GM19372 (cell line): ENCODE measurements at regions not wholly inside any gene's neighbourhood (a gene's known extent, or its start where the extent isn't known, plus 50 kb on each side); places are given as distances from the start of the nearest gene placed in this dataset.
"Not testable (repeated sequence)": the region's sequence is repeated elsewhere in the genome, so short reads cannot be mapped to it uniquely, and the experiment has no call there.

ENCODE experiments used
- ATAC-seq: cut with Tn5 transposase; IDR thresholded peaks from one replicate; pipeline ENCODE4 v1.9.1; 2021; ENCODE audit warnings: mild to moderate bottlenecking, low read depth, moderate library complexity; ENCODE audit not compliant: unreplicated experiment

DNA sequence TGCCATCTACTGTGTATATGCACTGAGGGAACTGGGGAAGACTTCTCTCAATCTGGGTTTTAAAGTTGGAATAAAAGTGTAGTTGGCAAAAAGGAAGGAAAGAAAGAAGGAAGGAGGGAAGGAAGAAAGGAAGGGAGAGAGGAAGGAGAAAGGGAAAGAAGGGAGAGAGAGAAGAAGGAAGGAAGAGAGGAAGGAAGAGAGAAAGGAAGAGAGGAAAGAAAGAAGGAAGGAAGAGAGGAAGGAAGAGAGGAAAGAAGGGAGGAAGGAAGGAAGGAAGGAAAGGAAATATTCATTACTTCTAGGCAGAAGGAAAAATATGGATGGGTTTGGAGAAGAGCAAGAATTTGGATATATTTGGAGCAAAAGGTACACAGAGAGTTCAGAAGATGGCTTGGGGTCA lies 343.6 kb upstream of the AUTS2 start:
- ATAC-seq: no peak

GRCh38 chr7:69256634-69257081 lies 341.6 kb upstream of the AUTS2 start:
- no peak for ATAC-seq

DNA sequence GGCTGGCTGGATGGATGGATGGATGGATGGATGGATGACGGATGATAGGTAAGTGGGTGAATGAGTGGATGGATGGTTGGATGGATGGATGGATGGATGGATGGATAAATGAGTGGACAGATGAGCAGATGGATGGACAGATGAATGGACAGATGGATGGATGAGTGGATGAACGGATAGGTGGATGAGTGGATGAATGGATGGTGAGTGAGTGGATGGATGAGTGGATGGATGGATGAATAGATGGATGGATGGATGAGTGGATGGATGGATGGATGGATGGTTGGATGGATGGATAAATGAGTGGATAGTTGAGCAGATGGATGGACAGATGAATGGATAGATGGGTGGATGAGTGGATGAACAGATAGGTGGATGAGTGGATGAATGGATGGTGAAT lies 340.7 kb upstream of the AUTS2 start:
- no peak for ATAC-seq

DNA sequence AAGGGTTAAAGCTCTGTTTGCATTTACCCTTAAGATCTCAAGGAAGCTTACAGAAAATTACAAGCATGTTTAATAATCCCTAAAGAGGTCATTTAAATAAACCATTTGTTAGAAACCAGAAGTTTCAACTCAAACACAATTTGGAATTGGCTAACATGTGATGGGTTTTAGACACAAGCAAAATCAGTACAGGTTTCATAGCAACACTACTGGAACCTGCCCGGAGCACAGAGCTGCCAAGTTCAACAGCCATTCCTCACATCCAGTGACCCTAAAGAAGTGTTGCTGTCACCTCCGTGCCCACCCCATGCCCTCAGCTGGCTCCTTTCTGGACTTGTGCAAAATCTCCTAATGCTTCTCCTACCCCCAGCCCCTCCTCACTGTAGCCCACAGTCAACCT lies 338.8 kb upstream of the AUTS2 start:
- no peak for ATAC-seq

DNA sequence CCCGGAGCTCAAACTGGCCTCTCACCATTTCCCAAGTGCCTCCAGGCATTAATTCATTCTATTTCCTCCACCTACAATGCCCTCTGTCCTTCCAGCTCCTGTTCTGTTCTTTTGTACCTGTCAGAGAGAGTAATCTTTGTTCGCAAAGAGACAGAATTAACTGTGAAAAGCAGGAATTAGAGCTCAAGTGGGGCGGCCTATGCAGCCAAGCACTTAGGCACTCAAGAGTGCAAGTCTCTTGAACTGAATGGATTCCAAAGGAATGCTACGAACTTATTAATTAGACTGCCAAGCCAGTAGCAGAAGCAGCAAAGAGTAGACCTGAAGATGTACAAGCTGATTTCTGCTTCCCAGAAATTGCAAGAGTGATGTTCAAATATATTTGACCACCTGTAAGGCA lies 338.3 kb upstream of the AUTS2 start:
- no peak for ATAC-seq

DNA sequence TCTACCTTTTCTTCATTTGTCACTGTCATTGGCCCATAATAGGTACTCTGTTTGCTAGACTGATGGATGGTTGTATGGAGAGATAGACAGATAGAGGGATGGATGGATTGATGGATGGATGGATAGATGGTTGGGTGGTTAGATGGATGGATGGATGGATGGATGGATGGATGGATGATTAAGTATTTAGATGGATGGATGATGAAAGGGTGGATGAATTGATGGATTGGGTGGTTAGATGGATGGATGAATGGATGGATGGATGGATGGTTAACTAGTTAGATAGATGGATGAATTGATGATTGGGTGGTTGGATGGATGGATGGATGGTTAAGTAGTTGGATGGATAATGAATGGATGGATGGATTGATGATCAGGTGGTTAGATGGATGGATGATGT lies 334.7 kb upstream of the AUTS2 start:
- ATAC-seq: no peak

DNA sequence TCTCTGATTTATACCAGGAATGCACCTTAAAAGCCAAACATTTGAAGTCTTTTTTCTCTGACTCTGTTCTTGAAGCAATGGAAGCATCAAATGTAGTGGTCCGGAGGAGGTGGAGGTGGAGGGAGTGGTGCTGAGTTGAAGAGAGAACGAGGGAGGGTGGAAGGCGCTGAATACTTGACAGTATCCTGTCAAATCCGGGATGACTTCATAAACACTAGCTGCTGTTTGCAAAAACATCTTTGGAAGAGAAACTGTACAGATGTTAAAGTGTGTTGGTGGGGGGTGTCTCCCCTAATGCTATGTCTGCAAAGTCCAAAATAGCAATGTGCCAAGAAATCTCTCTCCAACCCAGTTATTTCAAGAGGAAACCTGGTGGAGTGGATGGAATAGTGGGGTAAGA lies 328.5 kb upstream of the AUTS2 start:
- no peak for ATAC-seq

DNA sequence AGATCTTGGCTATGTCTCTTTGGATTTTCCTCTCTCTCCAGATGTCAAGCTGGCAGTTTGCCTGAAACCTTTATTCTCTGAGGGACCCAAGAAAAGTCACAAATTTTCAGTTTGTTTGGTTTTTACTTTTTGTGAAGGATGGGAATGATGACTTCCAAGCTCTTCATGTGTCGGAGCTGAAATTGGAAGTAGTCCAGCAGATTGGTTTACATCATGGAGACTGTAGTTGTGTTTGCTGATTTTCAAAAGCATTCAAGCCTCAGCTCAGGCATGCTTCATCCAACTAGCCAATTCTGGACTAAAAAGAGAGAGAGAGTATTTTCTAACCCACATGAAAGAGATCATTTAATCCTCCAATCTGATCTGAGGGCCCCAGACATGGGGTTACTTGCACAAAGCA lies 326.2 kb upstream of the AUTS2 start:
- ATAC-seq: no peak

GRCh38 chr7:69276011-69276729 lies 322.1 kb upstream of the AUTS2 start:
- ATAC-seq: no peak

DNA sequence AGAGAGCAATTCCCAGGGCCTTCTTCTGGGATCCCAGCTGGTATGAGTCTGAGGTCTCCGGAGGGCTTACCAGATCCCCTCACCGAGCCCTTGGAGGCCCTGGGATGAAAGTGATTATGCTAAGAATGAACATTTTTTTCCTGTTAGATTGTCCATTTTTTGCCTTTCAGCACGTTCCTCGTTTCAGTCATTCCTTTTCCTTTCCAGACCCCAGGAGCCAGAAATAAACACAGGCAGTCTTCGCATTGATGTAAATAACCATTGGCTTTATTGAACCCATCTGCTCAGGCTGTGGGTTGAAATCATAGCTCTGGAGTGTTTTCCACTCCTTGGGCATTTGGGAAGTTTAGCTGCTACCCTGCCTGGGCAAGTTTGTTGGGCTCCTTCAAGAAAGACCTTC lies 320.9 kb upstream of the AUTS2 start:
- no peak for ATAC-seq

DNA sequence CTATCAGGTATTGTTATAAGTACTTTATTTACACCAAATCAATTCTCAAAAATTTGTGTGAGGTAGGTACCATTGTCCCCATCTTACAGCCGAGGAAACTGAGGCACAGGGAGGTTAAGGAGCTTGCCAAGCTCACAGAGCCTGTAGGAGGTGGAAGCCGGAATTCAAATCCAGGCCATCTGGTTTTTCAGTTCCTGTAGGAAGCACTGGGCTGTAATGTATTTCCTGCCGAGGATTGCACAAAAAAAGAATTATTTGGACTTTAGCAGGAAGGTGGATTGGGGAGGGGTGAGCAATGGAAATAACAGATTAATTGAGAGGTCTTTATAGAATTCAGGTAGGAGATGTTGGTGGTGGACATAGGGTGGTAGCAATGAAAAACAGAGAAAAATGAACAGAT lies 315.3 kb upstream of the AUTS2 start:
- ATAC-seq: no peak

DNA sequence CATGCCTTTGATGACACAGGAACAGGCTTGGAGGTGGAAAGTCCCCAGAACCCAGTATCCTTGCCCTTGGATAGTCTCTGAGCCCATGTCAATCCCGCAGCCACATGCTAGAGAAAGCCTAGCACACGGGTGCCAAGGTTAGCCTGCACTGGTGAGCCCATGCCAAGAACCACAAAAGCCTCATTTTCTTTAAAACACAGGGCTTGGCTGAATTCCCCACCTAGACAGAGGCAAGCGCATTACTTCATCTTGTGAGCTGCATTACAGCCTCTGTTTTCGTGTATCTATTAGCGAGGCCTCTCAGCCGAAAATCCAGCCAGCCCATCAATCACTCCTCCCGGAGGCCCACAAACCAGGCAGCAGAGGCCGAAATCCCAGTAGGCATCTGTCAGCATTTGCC lies 314.9 kb upstream of the AUTS2 start:
- ATAC-seq: no peak

GRCh38 chr7:69285854-69286253 lies 312.4 kb upstream of the AUTS2 start:
- no peak for ATAC-seq

GRCh38 chr7:69295977-69296376 lies 302.3 kb upstream of the AUTS2 start:
- no peak for ATAC-seq

- ATAC-seq: no peak
Observed at GRCh38 chr7:69301253-69301652, 297.0 kb upstream of the AUTS2 start.

DNA sequence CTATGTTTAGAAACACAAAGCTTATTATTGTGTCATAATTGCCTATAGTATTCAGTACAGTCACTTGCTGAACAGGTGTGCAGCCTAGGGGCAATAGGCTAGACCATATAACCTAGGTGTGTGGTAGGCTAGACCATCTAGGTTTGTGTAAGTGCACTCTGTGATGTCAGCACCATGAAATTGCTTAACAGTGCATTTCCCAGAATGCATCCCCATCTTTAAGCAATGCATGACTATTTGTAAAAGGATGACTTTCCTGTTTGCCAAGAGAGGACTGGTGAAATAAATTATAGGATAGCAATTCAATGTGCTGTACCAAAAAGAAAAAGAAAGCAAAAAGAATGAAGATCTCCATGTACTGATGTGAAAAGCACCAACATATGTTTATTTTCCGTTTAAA lies 288.7 kb upstream of the AUTS2 start:
- no peak for ATAC-seq

GRCh38 chr7:69311489-69311888 lies 286.8 kb upstream of the AUTS2 start:
- ATAC-seq: no peak

GRCh38 chr7:69313852-69314251 lies 284.4 kb upstream of the AUTS2 start:
- not testable (repeated sequence) for ATAC-seq

GRCh38 chr7:69318794-69319193 lies 279.5 kb upstream of the AUTS2 start:
- no peak for ATAC-seq

- no peak for ATAC-seq
Observed at GRCh38 chr7:69328516-69328915, 269.8 kb upstream of the AUTS2 start.

- no peak for ATAC-seq
Observed at GRCh38 chr7:69334701-69335100, 263.6 kb upstream of the AUTS2 start.

- no peak for ATAC-seq
Observed at GRCh38 chr7:69335331-69335730, 262.9 kb upstream of the AUTS2 start.

- no peak for ATAC-seq
Observed at GRCh38 chr7:69336976-69337375, 261.3 kb upstream of the AUTS2 start.
